ENCODE measurements at regions not wholly inside any gene's neighbourhood (a gene's known extent, or its start where the extent isn't known, plus 50 kb on each side); places are given as distances from the start of the nearest gene placed in this dataset.

DNA sequence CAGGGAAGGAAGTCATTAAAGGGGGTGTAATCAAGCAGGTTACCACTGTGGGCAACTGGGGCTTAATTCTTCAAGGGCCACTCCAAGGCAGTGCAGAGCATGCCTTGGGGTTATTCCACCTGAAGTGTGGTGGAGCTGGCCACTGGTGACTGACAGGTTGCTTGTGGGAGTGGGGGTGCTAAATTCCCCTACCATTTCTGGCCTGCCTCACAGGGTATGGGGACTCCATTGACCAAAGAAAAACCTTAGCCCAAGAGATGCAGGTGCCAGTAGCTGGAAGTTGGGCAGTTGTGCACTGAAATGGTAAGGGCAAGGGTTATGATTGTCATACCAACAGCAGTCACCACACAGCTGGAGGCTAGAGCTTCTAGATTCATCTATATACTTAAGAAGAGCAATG, 93.4 kb downstream of the ZNF621 start:
- Histone ChIP-seq H3K27ac (no peak overlapping the region), H3K36me3 (replicated peaks) (no peaks in the 10 kb centered on the region), H3K27me3 (replicated peaks) (peaks cover 18% of the 10 kb centered on the region), H3K4me3 (ENCODE audit: low read depth, low read length) (no peak overlapping the region)
- in situ Hi-C loops (cut with HindIII; ENCODE audit: low pct_ligation_motif_present, low sequenced_read_pairs): no loop called here
- TF ChIP-seq, protein P1, sequence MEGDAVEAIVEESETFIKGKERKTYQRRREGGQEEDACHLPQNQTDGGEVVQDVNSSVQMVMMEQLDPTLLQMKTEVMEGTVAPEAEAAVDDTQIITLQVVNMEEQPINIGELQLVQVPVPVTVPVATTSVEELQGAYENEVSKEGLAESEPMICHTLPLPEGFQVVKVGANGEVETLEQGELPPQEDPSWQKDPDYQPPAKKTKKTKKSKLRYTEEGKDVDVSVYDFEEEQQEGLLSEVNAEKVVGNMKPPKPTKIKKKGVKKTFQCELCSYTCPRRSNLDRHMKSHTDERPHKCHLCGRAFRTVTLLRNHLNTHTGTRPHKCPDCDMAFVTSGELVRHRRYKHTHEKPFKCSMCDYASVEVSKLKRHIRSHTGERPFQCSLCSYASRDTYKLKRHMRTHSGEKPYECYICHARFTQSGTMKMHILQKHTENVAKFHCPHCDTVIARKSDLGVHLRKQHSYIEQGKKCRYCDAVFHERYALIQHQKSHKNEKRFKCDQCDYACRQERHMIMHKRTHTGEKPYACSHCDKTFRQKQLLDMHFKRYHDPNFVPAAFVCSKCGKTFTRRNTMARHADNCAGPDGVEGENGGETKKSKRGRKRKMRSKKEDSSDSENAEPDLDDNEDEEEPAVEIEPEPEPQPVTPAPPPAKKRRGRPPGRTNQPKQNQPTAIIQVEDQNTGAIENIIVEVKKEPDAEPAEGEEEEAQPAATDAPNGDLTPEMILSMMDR (IDR thresholded peaks at IDR 0.05; ENCODE audit: low read depth, low read length, missing control alignments): no peak
- no peak for DNase-seq

DNA sequence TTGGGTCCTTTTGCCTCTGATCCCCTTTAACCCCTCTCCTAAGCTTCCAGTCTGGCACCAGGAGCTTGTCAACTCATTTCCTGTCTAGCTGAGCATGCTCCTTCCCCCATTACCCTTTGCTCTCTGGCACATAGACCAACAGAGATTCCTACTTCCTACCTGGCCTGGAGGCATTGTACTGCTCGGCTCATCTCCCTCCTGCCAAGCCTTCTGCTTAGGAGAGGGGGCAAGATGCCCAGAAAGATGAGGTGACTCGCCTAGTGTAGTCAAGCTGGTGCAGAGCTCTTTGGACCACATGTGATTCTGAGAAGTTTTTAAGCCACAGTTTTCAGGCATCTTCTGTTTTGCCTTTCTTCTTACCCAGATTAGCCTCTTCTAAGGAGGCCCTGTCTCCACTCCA, 95.4 kb downstream of the ZNF621 start:
- DNase-seq: no peak
- Histone ChIP-seq H3K36me3 (replicated peaks) (no peaks in the 10 kb centered on the region), H3K4me3 (ENCODE audit: low read depth, low read length) (no peak overlapping the region), H3K27ac (no peak overlapping the region), H3K27me3 (replicated peaks) (peaks cover 15% of the 10 kb centered on the region)
- in situ Hi-C loops (cut with HindIII; ENCODE audit: low pct_ligation_motif_present, low sequenced_read_pairs): no loop called here
- TF ChIP-seq, protein P1 (IDR thresholded peaks at IDR 0.05; ENCODE audit: low read depth, low read length, missing control alignments): no peak

DNA sequence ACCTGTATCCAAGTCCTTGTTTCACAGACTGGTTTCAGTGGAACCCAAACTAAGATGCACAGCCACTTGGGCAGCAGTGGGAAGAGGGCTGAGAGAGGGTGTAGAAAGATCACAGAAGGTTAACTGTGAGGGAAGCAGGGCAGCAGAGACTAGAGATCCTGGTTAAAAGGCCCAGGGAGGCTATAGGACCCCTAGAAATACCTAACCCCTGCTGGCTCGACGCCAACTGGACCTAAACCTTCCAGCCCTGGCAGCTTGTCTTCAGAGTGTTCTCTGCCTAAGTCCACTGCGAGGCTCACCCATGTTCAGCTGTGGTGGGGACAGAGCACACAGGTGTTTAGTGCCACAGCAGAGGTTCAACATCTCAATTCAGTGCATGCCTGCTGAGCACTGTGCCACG, 96.5 kb downstream of the ZNF621 start:
- no peak for DNase-seq
- H3K36me3 ChIP-seq (replicated peaks): no peaks in the 10 kb centered on the region
- TF ChIP-seq, protein P1 (IDR thresholded peaks at IDR 0.05; ENCODE audit: low read depth, low read length, missing control alignments): no peak
- H3K27me3 ChIP-seq (replicated peaks): peaks cover 4% of the 10 kb centered on the region
- no peak overlapping the region for H3K27ac ChIP-seq
- H3K4me3 ChIP-seq (ENCODE audit: low read depth, low read length): no peak overlapping the region
- in situ Hi-C loops (cut with HindIII; ENCODE audit: low pct_ligation_motif_present, low sequenced_read_pairs): no loop called here

DNA sequence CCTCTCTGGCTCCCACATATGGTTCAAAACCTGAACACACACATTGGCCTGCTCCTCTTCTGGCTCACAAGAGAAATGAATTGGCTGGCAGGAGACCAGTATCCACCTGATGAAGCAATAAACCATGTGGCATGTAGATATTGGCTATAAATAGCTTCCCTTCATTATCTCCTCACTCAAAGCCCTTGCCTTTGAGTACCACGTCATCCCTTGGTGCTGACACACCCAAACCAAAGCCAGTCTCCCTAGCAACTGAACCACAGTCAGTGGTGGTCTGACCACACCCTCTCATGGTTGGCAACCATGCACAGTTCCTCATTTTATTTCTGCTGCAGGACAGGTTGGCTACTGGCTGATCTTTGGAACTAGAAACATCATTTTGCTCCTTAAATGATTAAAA, 98.8 kb downstream of the ZNF621 start:
- TF ChIP-seq, protein P1 (IDR thresholded peaks at IDR 0.05; ENCODE audit: low read depth, low read length, missing control alignments): no peak
- DNase-seq: peak; percentile 2
- in situ Hi-C loops (cut with HindIII; ENCODE audit: low pct_ligation_motif_present, low sequenced_read_pairs): no loop called here
- Histone ChIP-seq H3K27ac (no peak overlapping the region), H3K4me3 (ENCODE audit: low read depth, low read length) (no peak overlapping the region), H3K27me3 (replicated peaks) (no peaks in the 10 kb centered on the region), H3K36me3 (replicated peaks) (no peaks in the 10 kb centered on the region)

DNA sequence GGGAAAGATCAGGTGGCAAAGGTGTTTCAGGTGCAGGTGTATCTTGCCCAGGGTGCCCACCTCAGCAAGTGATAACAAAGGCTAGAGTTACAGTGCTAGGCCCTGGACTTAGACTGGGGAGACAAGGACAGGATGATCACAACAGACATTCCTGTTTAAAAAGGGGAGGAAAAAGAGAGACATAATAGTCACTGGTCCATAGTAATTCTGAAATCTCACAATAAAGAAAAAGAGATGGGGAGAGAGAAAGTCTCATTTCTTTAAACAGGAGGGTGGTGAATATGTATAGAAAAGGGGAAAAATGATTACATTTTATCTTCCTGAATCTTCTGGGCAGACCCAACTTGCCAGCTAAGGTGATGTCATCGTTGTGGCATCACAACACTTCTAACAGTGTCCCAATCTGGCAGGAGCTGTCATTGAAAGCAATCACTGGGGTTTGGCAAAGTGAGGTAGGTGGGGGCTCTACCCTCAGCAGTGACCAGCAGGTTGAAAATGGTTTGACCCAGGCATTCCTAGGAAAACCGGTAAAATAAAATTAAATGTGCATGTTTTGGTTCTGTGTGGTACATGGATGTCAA, 99.5 kb downstream of the ZNF621 start:
- Histone ChIP-seq H3K36me3 (replicated peaks) (no peaks in the 10 kb centered on the region), H3K27me3 (replicated peaks) (no peaks in the 10 kb centered on the region), H3K27ac (no peak overlapping the region), H3K4me3 (ENCODE audit: low read depth, low read length) (no peak overlapping the region)
- in situ Hi-C loops (cut with HindIII; ENCODE audit: low pct_ligation_motif_present, low sequenced_read_pairs): no loop called here
- DNase-seq: no peak
- TF ChIP-seq, protein P1 (IDR thresholded peaks at IDR 0.05; ENCODE audit: low read depth, low read length, missing control alignments): no peak

DNA sequence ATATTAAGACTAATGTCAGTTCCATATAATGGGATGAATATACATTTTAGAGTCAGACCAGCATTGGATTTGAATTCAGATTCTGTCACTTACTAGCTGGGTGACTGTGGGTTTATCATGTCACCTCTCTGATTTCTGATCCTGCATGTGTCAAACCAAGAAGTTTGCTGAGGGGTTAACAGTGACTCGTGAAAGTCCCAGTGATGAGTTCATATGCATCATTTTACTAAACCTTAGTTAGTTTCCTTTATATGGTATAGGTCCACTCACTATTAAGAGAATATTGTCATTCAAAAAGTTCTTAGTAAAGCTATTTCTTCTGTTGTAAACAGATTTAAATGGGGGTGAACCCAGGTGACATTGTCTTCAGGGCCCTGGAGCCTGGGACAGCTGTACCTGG, 102.3 kb downstream of the ZNF621 start:
- in situ Hi-C loops (cut with HindIII; ENCODE audit: low pct_ligation_motif_present, low sequenced_read_pairs): no loop called here
- H3K27ac ChIP-seq: no peak overlapping the region
- TF ChIP-seq, protein P1 (IDR thresholded peaks at IDR 0.05; ENCODE audit: low read depth, low read length, missing control alignments): no peak
- H3K36me3 ChIP-seq (replicated peaks): no peaks in the 10 kb centered on the region
- DNase-seq: no peak
- H3K27me3 ChIP-seq (replicated peaks): no peaks in the 10 kb centered on the region
- H3K4me3 ChIP-seq (ENCODE audit: low read depth, low read length): no peak overlapping the region
